Lower leg skin (tissue), 3 donors: ENCODE measurements at regions not wholly inside any gene's neighbourhood (a gene's known extent, or its start where the extent isn't known, plus 50 kb on each side); places are given as distances from the start of the nearest gene placed in this dataset.

Experiments used
- POLR2A ChIP-seq, 2 donors: fragments of 450-650 bp; IDR thresholded peaks; one replicate each; pipeline ENCODE4 v1.6.1; 2016 to 2017; ENCODE audit warnings: antibody characterized with exemption in 2 of 2, mild to moderate bottlenecking in 1 of 2, moderate library complexity in 1 of 2
- TF ChIP-seq, protein P1 (sequence below), 3 donors: fragments of 450-650 bp; IDR thresholded peaks; one replicate each; pipeline ENCODE4 v1.5.1; 2016; ENCODE audit warnings: antibody characterized with exemption in 3 of 3, mild to moderate bottlenecking in 3 of 3, moderate library complexity in 2 of 3

DNA sequence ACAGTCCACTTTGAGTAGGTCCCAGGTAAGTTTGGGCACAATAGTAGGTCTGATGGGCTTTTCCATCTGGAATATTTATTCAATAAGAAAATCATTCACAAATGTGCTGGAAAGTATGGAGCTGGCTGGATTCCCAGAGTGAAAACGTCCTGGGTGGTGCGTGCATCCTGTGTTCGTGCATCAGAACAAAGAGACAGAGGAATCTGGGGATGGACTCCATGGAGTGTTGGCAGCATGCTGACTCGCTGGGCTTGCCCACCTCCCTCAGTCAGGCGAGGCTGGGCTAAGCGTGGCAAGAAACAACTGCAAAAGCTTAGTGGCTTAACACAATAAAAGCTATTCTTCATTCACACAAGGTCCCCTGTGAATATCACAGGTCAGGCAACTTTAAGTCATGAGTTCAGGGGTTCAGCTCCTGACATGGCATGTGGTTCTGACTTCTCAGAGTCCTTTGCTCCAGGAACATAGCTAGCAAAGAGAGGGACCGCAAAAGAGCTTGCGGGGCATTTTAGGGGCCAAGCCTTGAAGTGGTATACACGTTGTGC, 151.6 kb upstream of the ZNF644 start:
- TF ChIP-seq, protein P1, sequence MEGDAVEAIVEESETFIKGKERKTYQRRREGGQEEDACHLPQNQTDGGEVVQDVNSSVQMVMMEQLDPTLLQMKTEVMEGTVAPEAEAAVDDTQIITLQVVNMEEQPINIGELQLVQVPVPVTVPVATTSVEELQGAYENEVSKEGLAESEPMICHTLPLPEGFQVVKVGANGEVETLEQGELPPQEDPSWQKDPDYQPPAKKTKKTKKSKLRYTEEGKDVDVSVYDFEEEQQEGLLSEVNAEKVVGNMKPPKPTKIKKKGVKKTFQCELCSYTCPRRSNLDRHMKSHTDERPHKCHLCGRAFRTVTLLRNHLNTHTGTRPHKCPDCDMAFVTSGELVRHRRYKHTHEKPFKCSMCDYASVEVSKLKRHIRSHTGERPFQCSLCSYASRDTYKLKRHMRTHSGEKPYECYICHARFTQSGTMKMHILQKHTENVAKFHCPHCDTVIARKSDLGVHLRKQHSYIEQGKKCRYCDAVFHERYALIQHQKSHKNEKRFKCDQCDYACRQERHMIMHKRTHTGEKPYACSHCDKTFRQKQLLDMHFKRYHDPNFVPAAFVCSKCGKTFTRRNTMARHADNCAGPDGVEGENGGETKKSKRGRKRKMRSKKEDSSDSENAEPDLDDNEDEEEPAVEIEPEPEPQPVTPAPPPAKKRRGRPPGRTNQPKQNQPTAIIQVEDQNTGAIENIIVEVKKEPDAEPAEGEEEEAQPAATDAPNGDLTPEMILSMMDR (IDR thresholded peaks at IDR 0.05) = no peak
- no peak for TF ChIP-seq POLR2A (IDR thresholded peaks at IDR 0.05)
